NT2/D1 (cell line): ENCODE measurements at regions not wholly inside any gene's neighbourhood (a gene's known extent, or its start where the extent isn't known, plus 50 kb on each side); places are given as distances from the start of the nearest gene placed in this dataset.

ENCODE experiments used
- YY1 ChIP-seq: IDR thresholded peaks from 2 replicates; pipeline ENCODE4 v1.6.1; 2011; ENCODE audit not compliant: insufficient read length, insufficient read depth
- ZNF274 ChIP-seq: IDR thresholded peaks from 2 replicates; pipeline ENCODE4 v1.6.1; 2011; ENCODE audit warnings: mild to moderate bottlenecking, low read depth, low read length

GRCh38 chr7:46256870-46257661, 336.0 kb upstream of the IGFBP3 start:
- TF ChIP-seq YY1 (no peak), ZNF274 (no peak)
